ENCODE measurements at regions not wholly inside any gene's neighbourhood (a gene's known extent, or its start where the extent isn't known, plus 50 kb on each side); places are given as distances from the start of the nearest gene placed in this dataset.

GRCh38 chr2:30026091-30027055 lies 105.0 kb upstream of the ALK start (continued):
- TF ChIP-seq ZNF513 (CRISPR knock-in tag; conservative IDR thresholded peaks at IDR 0.05) (no peak), ASH2L (IDR thresholded peaks at IDR 0.05; ENCODE audit: insufficient read length, low read depth, low read length) (no peak), SMC3 (IDR thresholded peaks at IDR 0.05; ENCODE audit: low read length) (peak; percentile 62), ERF (CRISPR knock-in tag; IDR thresholded peaks at IDR 0.05) (no peak), ZFP91 (CRISPR knock-in tag; IDR thresholded peaks at IDR 0.05; ENCODE audit: borderline replicate concordance) (peak; percentile 38; the same call in 1 of the 2 replicates), CEBPG (CRISPR knock-in tag; IDR thresholded peaks at IDR 0.05) (no peak), ZBTB20 (CRISPR knock-in tag; IDR thresholded peaks at IDR 0.05; ENCODE audit: borderline replicate concordance, low read depth) (no peak), ZBED4 (CRISPR knock-in tag; IDR thresholded peaks at IDR 0.05; ENCODE audit: borderline replicate concordance) (no peak), ZNF780A (CRISPR knock-in tag; IDR thresholded peaks at IDR 0.05) (no peak), ZBTB49 (CRISPR knock-in tag; IDR thresholded peaks at IDR 0.05; ENCODE audit: borderline replicate concordance) (no peak), SNRNP70 (IDR thresholded peaks at IDR 0.05; ENCODE audit: low read depth, low read length) (no peak), MEF2D (CRISPR knock-in tag; IDR thresholded peaks at IDR 0.05) (no peak), RAD21 (CRISPR knock-in tag; IDR thresholded peaks at IDR 0.05) (peak; percentile 70), HNRNPLL (IDR thresholded peaks at IDR 0.05; ENCODE audit: low read depth, low read length, poor library complexity, severe bottlenecking) (no peak), SUZ12 (IDR thresholded peaks at IDR 0.05; ENCODE audit: low read depth, low read length) (no peak), SOX13 (IDR thresholded peaks at IDR 0.05) (no peak), SOX13 (CRISPR knock-in tag; conservative IDR thresholded peaks at IDR 0.05 in 1 of 2, IDR thresholded peaks at IDR 0.05 in 1 of 2) (no peak)

Measured in HepG2 (cell line).